NCI-H748 (cell line): ENCODE measurements at regions not wholly inside any gene's neighbourhood (a gene's known extent, or its start where the extent isn't known, plus 50 kb on each side); places are given as distances from the start of the nearest gene placed in this dataset.
A peak's percentile ranks its signal among the peaks of the same experiment; 100 is the strongest.
"Not testable (repeated sequence)": the region's sequence is repeated elsewhere in the genome, so short reads cannot be mapped to it uniquely, and the experiment has no call there.

Source experiments
- DNase-seq: peaks from one replicate; lab custom pipeline; 2025; ENCODE audit not compliant: unreplicated experiment; lab: John Stamatoyannopoulos, UW

GRCh38 chr16:7278636-7279035 is 54.0 kb upstream of the RBFOX1 start:
- no peak for DNase-seq

DNA sequence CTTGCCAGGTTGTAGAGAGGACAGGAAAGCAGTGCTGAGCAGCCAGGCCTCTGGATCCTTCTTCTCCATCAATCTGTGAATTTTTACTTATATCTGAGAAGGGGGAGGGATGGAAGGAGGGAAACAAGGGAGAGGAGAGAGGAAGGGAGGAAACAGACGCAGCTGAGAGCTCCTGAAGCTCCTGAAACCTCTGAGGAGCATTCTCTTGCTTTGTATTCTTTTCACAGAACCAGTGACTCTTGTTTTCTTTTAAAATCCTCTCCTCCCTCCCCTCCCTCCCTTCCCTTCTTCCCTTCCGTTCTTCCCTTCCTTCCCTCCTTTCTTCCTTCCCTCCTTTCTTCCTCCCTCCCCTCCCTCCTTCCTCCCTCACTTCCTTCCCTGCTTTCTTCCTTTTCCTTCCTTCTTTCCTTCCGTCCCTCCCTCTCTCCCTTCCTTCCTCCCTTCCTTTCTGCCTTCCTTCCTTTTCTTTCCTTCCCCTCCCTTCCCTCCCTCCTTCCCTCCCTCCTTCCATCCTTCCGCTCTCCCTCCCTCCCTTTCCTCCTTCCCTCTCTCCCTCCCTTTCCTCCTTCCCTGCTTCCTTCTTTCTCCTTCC is 60.0 kb upstream of the RBFOX1 start:
- DNase-seq, result no peak

DNA sequence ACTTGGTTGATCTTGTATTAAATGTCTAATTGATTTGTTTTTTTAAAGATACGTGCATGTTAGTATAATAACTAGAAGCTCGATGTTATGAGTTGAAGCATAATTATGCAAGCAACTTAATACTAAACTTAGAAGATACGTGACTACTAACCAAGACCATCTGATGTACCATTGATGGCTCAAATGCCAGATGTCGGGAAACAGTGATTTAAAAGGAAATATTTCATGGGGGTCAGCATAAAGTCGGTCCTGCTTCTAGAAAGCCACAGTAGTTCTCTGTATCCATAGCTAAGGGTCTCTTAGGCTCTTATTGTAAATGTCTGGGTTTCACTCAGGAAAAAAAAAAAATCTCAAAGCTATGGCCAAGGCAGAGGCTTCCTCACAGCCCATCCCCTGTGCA is 61.2 kb upstream of the RBFOX1 start:
- DNase-seq, result no peak

DNA sequence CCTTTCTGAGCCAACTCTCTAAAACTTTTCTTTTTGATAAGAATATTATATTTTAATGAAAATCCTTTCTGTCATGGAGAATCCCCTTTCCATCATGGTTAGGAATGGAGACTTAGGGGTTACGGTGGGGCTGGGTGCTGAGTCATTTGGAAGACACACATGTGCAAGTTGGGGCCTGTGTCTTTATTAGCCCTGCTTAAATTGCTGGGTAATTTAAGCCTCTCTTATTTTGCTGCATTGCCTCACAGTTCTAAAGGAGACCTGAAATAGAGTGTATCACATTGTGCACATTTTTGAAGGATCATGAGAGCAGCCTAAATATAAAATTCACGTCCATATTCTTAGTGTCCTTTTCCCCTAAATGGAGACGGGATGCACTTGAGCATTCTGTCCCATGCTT is 61.8 kb upstream of the RBFOX1 start:
- no peak for DNase-seq

DNA sequence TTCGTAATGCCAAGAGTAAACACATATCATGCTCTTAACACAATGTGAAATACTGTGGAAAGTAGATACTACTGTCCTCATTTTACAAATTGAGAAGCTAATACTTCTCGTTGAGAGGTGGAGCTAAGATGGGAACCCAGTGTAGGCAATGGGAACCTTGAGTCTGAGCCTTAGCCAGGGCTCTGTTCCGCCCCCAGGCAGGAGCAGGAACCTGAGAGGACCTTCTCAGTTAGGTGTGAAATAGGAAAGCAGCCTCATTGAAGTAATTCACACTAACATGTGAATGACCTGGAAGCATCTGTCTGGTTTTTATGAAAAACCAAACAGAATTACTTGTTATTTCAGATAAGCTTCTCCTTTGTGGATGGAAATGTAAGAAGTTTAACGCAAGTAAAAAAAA is 62.6 kb upstream of the RBFOX1 start:
- no peak for DNase-seq

- peak; percentile 48 for DNase-seq
These were observed 64.5 kb upstream of the RBFOX1 start for GRCh38 chr16:7268182-7268581.

DNA sequence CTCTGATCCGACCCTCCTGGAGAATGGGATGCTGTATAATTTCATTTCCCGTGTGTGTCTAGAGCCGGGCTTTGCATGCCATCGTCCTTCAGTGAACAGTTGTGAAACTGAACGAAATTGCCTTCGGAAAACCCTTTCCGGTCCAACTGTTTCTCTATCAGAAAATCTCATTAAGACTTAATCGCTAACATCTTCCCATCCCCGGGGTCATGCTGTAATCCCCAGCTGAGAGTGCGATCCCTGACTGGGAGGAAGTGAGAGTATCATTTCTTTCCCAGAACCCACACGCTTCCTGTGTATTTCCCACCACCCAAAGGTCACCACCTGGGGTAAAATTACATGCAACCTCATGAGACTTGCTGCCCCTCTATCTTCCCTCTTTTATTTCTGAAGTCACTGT is 75.6 kb upstream of the RBFOX1 start:
- DNase-seq, result no peak

- no peak for DNase-seq
These were observed 86.1 kb upstream of the RBFOX1 start for GRCh38 chr16:7246578-7246977.

GRCh38 chr16:7239547-7239946 is 93.1 kb upstream of the RBFOX1 start:
- no peak for DNase-seq

DNA sequence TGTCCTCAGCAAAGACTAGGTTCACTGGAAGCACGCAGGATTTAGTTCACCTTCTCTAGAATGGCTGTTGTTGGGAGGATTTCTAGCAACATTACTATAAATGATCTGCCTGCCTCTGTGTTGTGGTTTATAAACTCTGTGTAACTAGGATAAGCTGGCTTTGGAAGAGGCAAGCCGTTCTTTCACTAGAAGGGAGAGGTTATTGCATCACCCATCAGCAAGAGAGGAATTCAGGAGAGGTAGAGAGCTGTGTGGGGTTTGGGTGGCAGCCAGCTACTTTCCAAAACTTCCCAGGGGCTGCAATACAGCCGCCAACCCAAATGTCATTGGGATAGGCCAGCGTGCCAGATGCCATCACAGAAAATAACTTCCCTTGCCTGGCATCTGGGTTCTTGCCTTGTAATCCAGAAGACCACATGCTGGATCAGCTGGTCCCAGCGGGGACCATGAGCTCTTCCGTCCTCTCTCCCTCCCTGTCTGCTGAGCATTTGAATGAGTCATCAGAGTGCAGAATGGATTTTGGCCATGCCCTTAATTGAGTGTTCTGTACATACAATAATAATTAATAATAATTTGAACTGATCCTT is 95.7 kb upstream of the RBFOX1 start:
- DNase-seq, result no peak

GRCh38 chr16:7233975-7234374 is 98.7 kb upstream of the RBFOX1 start:
- no peak for DNase-seq

GRCh38 chr16:7231762-7232161 is 100.9 kb upstream of the RBFOX1 start:
- DNase-seq, result no peak

- DNase-seq, result not testable (repeated sequence)
These were observed 103.0 kb upstream of the RBFOX1 start for GRCh38 chr16:7229433-7230218.

DNA sequence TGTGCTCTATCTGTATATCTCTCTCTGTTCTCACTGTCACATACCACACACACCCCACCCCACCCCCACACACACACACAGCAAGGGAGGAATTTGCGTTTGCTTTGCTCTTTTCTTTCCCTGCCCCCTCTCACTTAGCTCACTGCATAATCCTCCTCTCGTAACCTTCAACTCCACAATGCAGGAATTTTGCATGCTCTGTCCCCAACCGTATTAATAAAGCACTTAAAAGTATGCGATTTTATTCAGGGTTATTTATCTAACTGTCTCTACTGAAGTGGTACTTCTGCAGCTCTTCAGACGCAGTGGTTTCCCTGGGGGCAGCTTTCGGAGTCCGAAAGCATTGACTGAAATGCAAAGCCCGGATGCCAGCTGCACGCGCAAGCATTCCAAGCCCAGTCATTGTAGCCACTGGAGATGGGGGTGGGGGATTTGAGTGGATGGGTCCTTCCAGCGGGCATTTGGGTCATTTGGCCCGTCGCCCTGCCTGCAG is 105.4 kb upstream of the RBFOX1 start:
- no peak for DNase-seq

- no peak for DNase-seq
These were observed 111.5 kb upstream of the RBFOX1 start for GRCh38 chr16:7221157-7221556.

- no peak for DNase-seq
These were observed 113.7 kb upstream of the RBFOX1 start for GRCh38 chr16:7218936-7219335.

GRCh38 chr16:7217797-7218196 is 114.8 kb upstream of the RBFOX1 start:
- no peak for DNase-seq

DNA sequence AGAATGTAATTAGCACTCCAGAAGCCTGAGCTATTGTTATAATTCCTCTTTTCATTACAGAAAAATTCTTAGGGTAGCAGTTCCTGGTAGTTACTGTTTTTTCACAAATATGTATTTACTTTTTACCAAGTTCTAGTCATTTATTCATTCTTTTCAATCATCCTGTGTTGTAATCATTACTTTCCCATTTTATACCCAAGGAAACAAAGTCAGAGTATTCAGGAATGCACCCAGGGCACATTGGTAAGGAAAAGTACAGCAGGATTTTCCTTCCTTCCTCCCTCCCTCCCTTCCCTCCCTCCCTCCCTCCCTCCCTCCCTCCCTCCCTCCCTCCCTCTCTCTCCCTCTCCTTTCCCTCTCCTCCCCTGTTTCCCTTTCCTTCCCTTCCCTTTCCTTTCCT is 115.9 kb upstream of the RBFOX1 start:
- no peak for DNase-seq

DNA sequence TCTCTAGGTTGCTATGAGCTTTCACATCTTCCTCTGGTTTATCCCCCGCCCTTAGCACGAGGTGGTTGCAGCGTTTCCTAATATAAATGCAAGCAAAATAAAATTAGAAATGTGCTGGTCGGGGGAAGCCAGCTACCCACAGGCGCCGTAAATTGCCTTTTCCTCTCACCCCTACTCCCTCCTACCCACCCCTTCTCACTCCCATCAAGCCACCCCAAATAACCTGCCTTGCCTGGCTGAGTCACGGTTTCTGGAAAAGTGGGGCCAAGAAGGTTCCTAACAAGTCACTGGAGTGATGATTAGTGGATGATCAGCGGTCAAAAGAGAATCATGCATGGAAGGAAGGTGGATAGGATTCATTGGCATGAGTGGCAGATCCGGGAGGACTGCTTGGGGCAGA is 120.9 kb upstream of the RBFOX1 start:
- no peak for DNase-seq

GRCh38 chr16:7209598-7209997 is 123.0 kb upstream of the RBFOX1 start:
- DNase-seq, result peak; percentile 4

DNA sequence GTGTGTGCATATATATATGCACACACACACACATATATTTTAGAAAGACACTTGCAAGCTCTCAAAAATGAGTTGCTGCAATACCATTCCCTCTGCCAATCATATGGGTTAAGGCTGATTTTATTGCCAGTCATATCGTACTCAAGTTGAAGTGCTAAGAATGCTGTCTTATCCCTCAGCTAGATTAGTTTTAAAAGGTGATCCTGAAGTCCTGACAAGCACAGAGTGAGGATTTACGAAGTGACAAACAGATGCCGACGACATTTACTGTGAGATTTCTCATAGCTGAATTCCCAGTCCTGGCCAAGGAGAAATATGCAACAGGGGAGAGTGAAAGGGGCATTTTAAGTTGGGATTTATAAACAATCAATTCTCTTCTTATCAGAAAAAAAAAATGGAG is 126.2 kb upstream of the RBFOX1 start:
- DNase-seq, result no peak

DNA sequence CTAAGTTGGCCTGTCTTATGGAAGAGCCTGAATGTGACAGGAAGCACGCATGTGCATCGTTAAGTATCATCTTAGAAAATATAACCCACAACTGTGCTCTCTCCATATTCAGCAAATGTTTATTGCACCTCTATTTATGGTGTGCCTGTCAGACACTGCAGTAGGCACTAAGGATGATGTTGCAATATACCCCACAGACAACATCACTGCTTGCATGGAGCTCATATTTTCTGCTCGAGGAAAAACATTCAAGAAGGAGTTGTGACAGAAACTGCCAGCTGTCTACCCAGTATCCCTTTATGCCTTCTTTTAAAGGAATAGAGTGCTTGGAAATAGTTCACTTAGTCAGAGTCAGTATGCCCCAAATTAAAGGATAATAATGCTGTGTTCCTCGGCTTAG is 132.3 kb upstream of the RBFOX1 start:
- no peak for DNase-seq
